ENCODE measurements at regions not wholly inside any gene's neighbourhood (a gene's known extent, or its start where the extent isn't known, plus 50 kb on each side); places are given as distances from the start of the nearest gene placed in this dataset.

- no peak for TF ChIP-seq FOXK2 (IDR thresholded peaks at IDR 0.05)
- TF ChIP-seq FOXM1 (IDR thresholded peaks at IDR 0.05; ENCODE audit: borderline replicate concordance) = no peak
- TF ChIP-seq TARDBP (IDR thresholded peaks at IDR 0.05) = no peak
- TF ChIP-seq FOXA1 (IDR thresholded peaks at IDR 0.05) = no peak
- no peak for TF ChIP-seq ELF4 (IDR thresholded peaks at IDR 0.05)
- TF ChIP-seq SUZ12 (IDR thresholded peaks at IDR 0.05) = no peak
- no peak for TF ChIP-seq BHLHE40 (IDR thresholded peaks at IDR 0.05; ENCODE audit: borderline replicate concordance)
- no peak for TF ChIP-seq ZNF384 (IDR thresholded peaks at IDR 0.05)
These were observed 115.3 kb upstream of the SRD5A2 start for GRCh38 chr2:31696068-31696467.

Measured in HEK293T (cell line).